Suprapubic skin (tissue), 4 donors: ENCODE measurements at regions not wholly inside any gene's neighbourhood (a gene's known extent, or its start where the extent isn't known, plus 50 kb on each side); places are given as distances from the start of the nearest gene placed in this dataset.

ENCODE experiments used
- DNase-seq, 2 donors: peaks; one replicate each; pipeline ENCODE4 v3.0.0-alpha.2; 2019; ENCODE audit warnings: low spot score in 2 of 2
- H3K27ac ChIP-seq: fragments of 200-600 bp; sonication (generic); one replicate; pipeline ENCODE4 v1.5.1; 2019
- H3K27me3 ChIP-seq: fragments of 200-600 bp; sonication (generic); one replicate; pipeline ENCODE4 v1.5.1; 2019
- H3K36me3 ChIP-seq: fragments of 200-600 bp; sonication (generic); one replicate; pipeline ENCODE4 v1.5.1; 2019
- H3K4me1 ChIP-seq: fragments of 200-600 bp; sonication (generic); one replicate; pipeline ENCODE4 v1.5.1; 2019
- H3K4me3 ChIP-seq: fragments of 200-600 bp; sonication (generic); one replicate; pipeline ENCODE4 v1.5.1; 2019; ENCODE audit warnings: mild to moderate bottlenecking
- H3K9me3 ChIP-seq: fragments of 200-600 bp; sonication (generic); one replicate; pipeline ENCODE4 v1.5.1; 2019
- CTCF ChIP-seq, 2 donors: fragments of 200-600 bp in 1 of 2; fragments of 450-650 bp in 1 of 2; sonication (generic) in 1 of 2; IDR thresholded peaks; one replicate each; pipeline ENCODE4 v1.5.1; 2016 to 2019; ENCODE audit warnings: antibody characterized with exemption in 2 of 2, mild to moderate bottlenecking in 1 of 2, moderate library complexity in 1 of 2
- EP300 ChIP-seq: sonication (generic); formaldehyde crosslinking; IDR thresholded peaks from one replicate; pipeline ENCODE4 v1.6.1; 2017; ENCODE audit warnings: antibody characterized with exemption
- POLR2A ChIP-seq, 2 donors: fragments of 450-650 bp; IDR thresholded peaks; one replicate each; pipeline ENCODE4 v1.6.1; 2017; ENCODE audit warnings: antibody characterized with exemption in 2 of 2, mild to moderate bottlenecking in 2 of 2, moderate library complexity in 2 of 2
- POLR2AphosphoS5 ChIP-seq, 3 donors: sonication (generic); formaldehyde crosslinking; IDR thresholded peaks; one replicate each; pipeline ENCODE4 v1.6.1; 2017; ENCODE audit warnings: antibody characterized with exemption in 3 of 3
- WGBS: methylation state at CpG from one replicate; pipeline ENCODE4 v1.1.5; 2018; 5-methylcytosine and 5-hydroxymethylcytosine counted together

GRCh38 chr2:126586317-126586716, 69.6 kb upstream of the GYPC start:
- WGBS = 75% methylated on average over 8 of the region's 8 CpGs
- no peak for DNase-seq
- no peaks in the 10 kb centered on the region for H3K27me3 ChIP-seq
- TF ChIP-seq POLR2A (IDR thresholded peaks at IDR 0.05) = no peak
- no peak for TF ChIP-seq CTCF (IDR thresholded peaks at IDR 0.05)
- no peak for TF ChIP-seq EP300
- TF ChIP-seq POLR2AphosphoS5 (IDR thresholded peaks at IDR 0.05) = no peak
- no peak overlapping the region for H3K4me3 ChIP-seq
- H3K27ac ChIP-seq = no peak overlapping the region
- H3K36me3 ChIP-seq = no peaks in the 10 kb centered on the region
- H3K9me3 ChIP-seq = no peaks in the 10 kb centered on the region
- no peaks in the 10 kb centered on the region for H3K4me1 ChIP-seq

GRCh38 chr2:126599062-126599461, 56.9 kb upstream of the GYPC start:
- peaks cover 15% of the 10 kb centered on the region for H3K9me3 ChIP-seq
- DNase-seq = no peak
- no peaks in the 10 kb centered on the region for H3K36me3 ChIP-seq
- H3K4me3 ChIP-seq = no peak overlapping the region
- no peak for TF ChIP-seq EP300
- no peak for TF ChIP-seq CTCF (IDR thresholded peaks at IDR 0.05)
- no peak for TF ChIP-seq POLR2AphosphoS5 (IDR thresholded peaks at IDR 0.05)
- TF ChIP-seq POLR2A (IDR thresholded peaks at IDR 0.05) = no peak
- H3K4me1 ChIP-seq = no peaks in the 10 kb centered on the region
- H3K27ac ChIP-seq = no peak overlapping the region
- 97% methylated on average over 2 of the region's 2 CpGs for WGBS
- H3K27me3 ChIP-seq = no peaks in the 10 kb centered on the region

- 89% methylated on average over 3 of the region's 3 CpGs for WGBS
- no peaks in the 10 kb centered on the region for H3K36me3 ChIP-seq
- no peak for TF ChIP-seq POLR2AphosphoS5 (IDR thresholded peaks at IDR 0.05)
- no peak for TF ChIP-seq EP300
- TF ChIP-seq POLR2A (IDR thresholded peaks at IDR 0.05) = no peak
- no peak for TF ChIP-seq CTCF (IDR thresholded peaks at IDR 0.05)
- H3K27ac ChIP-seq = no peak overlapping the region
- H3K4me3 ChIP-seq = no peak overlapping the region
- no peaks in the 10 kb centered on the region for H3K4me1 ChIP-seq
- H3K27me3 ChIP-seq = no peaks in the 10 kb centered on the region
- DNase-seq = no peak
- H3K9me3 ChIP-seq = peaks cover 22% of the 10 kb centered on the region
Measured at GRCh38 chr2:126600742-126601141, 55.2 kb upstream of the GYPC start.

GRCh38 chr2:126602334-126602733, 53.6 kb upstream of the GYPC start:
- WGBS = 52% methylated on average over 2 of the region's 2 CpGs
- DNase-seq = no peak

More at GRCh38 chr2:126602334-126602733, 53.6 kb upstream of the GYPC start:
- Histone ChIP-seq H3K27me3 (no peaks in the 10 kb centered on the region), H3K27ac (no peak overlapping the region), H3K4me3 (no peak overlapping the region), H3K36me3 (no peaks in the 10 kb centered on the region), H3K9me3 (peaks cover 22% of the 10 kb centered on the region), H3K4me1 (no peaks in the 10 kb centered on the region)
- TF ChIP-seq POLR2AphosphoS5 (IDR thresholded peaks at IDR 0.05) (no peak), POLR2A (IDR thresholded peaks at IDR 0.05) (no peak), EP300 (no peak), CTCF (IDR thresholded peaks at IDR 0.05) (no peak)
